Spleen (tissue), 7 donors: ENCODE measurements at regions not wholly inside any gene's neighbourhood (a gene's known extent, or its start where the extent isn't known, plus 50 kb on each side); places are given as distances from the start of the nearest gene placed in this dataset.

Experiments
- CTCF ChIP-seq, 11 experiments: fragments of 200-600 bp in 7 of 11; fragments of 450-650 bp in 4 of 11; sonication (generic) in 4 of 11; IDR thresholded peaks in 8 of 11; conservative IDR thresholded peaks in 3 of 11; 1 replicate in 7 of 11; 2 replicates in 4 of 11; pipeline versions ENCODE4 v1.4.0 to v1.8.0; 2016 to 2021; ENCODE audit warnings: antibody characterized with exemption in 11 of 11, inconsistent platforms in 4 of 11, mild to moderate bottlenecking in 1 of 11
- POLR2A ChIP-seq, 3 donors: fragments of 450-650 bp; IDR thresholded peaks; one replicate each; pipeline ENCODE4 v1.5.1; 2017; ENCODE audit warnings: antibody characterized with exemption in 3 of 3, mild to moderate bottlenecking in 1 of 3
- donor health status: DM: no; HTN: no; CAD: no; lungs with moderate emphysema.
- donor health status: DM: no; HTN: no; CAD: no.
- donor health status: DM: no; HTN: no; CAD: no.

GRCh38 chr18:73040247-73040646 is 172.5 kb upstream of the NETO1 start:
- no peak for TF ChIP-seq CTCF (IDR thresholded peaks at IDR 0.05 in 8 of 11, conservative IDR thresholded peaks at IDR 0.05 in 3 of 11)
- no peak for TF ChIP-seq POLR2A (IDR thresholded peaks at IDR 0.05)
